GM21390 (cell line): ENCODE measurements at regions not wholly inside any gene's neighbourhood (a gene's known extent, or its start where the extent isn't known, plus 50 kb on each side); places are given as distances from the start of the nearest gene placed in this dataset.

Experiments used
- ATAC-seq: cut with Tn5 transposase; IDR thresholded peaks from one replicate; pipeline ENCODE4 v1.9.1; 2021; ENCODE audit not compliant: unreplicated experiment

DNA sequence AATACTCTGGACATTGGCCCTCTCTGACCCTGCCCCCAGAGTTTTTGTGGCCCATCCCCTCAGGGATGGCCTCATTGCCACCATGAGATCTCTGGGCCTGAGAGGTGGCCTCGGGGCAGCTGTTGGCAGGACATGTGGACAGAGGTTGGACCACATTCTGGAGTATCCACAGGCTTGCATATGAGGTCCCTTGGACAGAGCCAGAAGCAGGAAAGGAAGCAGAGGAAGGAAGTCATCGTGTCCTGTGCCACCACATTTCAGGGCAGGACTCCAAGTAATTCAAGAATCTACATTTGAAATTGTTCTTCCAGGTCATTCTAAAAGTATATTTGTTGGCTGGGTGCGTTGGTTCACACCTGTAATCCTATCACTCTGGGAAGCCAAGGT lies 95.9 kb upstream of the PPP2R5A start:
- no peak for ATAC-seq

- ATAC-seq: no peak
These were observed 95.0 kb upstream of the PPP2R5A start for GRCh38 chr1:212190169-212190568.

GRCh38 chr1:212192261-212192998 lies 92.8 kb upstream of the PPP2R5A start:
- no peak for ATAC-seq

DNA sequence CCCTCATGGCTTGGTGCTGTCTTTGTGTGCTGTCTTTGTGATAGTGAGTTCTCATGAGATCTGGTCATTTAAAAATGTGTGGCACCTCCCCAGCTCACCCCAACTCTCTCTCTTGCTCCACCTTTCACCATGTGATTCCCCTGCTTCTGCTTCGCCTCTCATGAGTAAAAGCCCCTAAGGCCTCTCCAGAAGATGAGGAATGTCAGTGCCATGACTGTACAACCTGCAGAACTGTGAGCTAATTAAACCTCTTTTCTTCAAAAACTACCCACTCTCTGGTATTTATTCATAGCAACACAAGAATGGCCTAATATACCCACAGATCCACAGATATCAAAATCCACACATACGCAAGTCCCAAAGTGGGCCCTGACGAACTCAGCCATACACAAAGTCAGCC lies 88.9 kb upstream of the PPP2R5A start:
- ATAC-seq: no peak

- no peak for ATAC-seq
These were observed 83.7 kb upstream of the PPP2R5A start for GRCh38 chr1:212201461-212201860.

GRCh38 chr1:212203630-212204029 lies 81.6 kb upstream of the PPP2R5A start:
- no peak for ATAC-seq

- no peak for ATAC-seq
These were observed 80.2 kb upstream of the PPP2R5A start for GRCh38 chr1:212205006-212205405.

- ATAC-seq: no peak
These were observed 79.4 kb upstream of the PPP2R5A start for GRCh38 chr1:212205843-212206242.

GRCh38 chr1:212207118-212207517 lies 78.1 kb upstream of the PPP2R5A start:
- no peak for ATAC-seq

- ATAC-seq: no peak
These were observed 77.2 kb upstream of the PPP2R5A start for GRCh38 chr1:212207822-212208520.

GRCh38 chr1:212208978-212209644 lies 76.1 kb upstream of the PPP2R5A start:
- ATAC-seq: no peak

DNA sequence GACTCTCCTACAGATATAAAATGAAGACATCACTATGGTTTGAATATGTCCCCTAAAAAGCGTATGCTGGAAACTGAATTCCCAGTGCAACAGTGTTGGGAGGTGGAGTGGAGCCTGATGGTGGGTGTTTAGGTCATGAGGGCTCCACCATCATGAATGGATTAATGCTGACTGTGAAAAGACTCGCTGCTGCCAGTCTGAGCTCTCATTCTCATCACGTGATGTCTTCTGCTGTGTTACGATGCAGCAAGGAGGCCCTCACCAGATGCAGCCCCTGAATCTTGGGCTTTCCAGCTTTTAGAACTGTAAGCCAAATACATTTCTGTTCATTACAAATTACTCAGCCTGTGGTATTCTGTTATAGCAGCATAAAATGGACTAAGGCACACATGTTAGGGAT lies 73.8 kb upstream of the PPP2R5A start:
- ATAC-seq: no peak

GRCh38 chr1:212212343-212212742 lies 72.9 kb upstream of the PPP2R5A start:
- ATAC-seq: no peak

DNA sequence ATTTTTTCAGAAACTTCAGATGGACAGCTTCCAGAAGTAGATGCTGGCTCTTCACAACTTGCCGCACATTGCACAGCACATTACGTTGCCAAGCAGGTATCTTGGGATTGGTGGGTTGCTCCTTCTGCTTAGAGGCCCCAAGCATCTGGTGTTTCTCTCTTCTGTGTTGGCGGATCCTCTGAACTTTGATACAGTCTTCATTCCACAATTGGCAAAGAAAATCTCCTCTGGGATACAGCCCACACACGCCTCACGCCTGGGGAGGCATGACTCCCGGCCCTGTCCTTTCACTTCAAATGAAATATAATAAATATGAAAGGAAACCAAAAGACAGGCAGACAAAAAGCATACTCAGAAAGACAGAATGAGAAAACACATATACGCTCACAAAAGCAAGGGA lies 72.3 kb upstream of the PPP2R5A start:
- ATAC-seq: no peak

GRCh38 chr1:212213784-212214183 lies 71.4 kb upstream of the PPP2R5A start:
- ATAC-seq: no peak

- ATAC-seq: no peak
These were observed 70.9 kb upstream of the PPP2R5A start for GRCh38 chr1:212214325-212214724.

- no peak for ATAC-seq
These were observed 69.3 kb upstream of the PPP2R5A start for GRCh38 chr1:212215910-212216309.

- ATAC-seq: no peak
These were observed 67.6 kb upstream of the PPP2R5A start for GRCh38 chr1:212217633-212218032.

DNA sequence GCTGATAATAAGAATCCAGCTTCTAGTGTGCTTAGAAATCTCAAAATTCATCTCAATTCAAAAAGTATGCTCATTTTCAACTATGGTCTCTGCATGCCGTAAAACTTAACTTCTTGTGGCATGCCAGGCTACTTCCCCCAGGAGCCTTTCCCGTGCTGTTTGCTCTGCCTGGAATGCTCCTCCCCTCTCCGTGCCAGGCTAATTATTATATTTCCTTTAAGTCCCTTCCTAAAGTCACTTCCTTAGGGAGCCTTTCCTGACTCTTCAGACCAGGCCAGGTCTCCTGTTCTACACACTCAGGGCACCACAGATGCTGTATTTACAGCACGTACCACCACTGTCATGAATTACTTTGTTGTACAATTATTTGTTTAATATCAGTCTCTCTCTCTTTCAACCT lies 67.1 kb upstream of the PPP2R5A start:
- ATAC-seq: no peak

GRCh38 chr1:212218911-212219310 lies 66.3 kb upstream of the PPP2R5A start:
- peak; percentile 98 for ATAC-seq

DNA sequence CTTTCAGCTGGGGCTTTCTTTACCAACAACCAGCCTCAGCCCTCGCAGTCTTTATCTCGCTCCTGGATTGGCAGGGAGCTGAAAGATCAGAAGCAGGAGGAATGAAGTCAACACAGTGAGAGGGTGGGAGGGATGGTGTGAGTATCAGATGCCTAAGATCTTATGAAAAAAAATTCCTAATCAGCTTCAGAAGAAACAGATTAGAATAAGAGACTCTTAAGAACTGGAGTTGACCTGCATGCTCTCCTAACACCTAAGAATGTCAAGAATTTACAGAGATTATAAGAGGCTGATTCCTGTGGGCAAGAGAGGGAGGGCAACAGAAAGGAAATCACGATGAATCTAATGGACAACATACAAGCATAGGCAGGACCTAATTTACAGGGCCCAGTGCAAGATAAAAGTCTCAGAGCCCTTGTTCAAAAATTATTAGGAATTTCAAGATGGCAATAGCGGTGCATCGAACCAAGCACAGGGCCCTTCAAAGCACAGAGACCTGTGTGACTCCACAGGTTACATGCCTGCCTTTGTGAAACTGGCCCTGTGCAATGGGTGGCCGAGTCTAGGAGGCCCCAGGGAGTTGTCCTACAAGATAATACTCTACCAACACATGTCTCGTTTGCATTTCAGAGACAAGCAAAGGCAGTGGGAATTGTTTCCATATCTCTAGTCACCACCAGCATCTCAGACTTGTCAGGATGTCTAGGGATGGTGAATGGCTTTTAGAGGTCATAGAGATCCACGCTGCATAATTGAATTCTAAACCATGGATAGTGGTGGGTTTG lies 65.3 kb upstream of the PPP2R5A start:
- no peak for ATAC-seq
